Neural progenitor cell (in vitro differentiated cells): ENCODE measurements at regions not wholly inside any gene's neighbourhood (a gene's known extent, or its start where the extent isn't known, plus 50 kb on each side); places are given as distances from the start of the nearest gene placed in this dataset.

Source experiments
- EZH2 ChIP-seq: fragments of 200-600 bp; sonication (generic); IDR thresholded peaks from 2 replicates; pipeline ENCODE4 v1.6.1; 2017; ENCODE audit warnings: antibody characterized with exemption, mild to moderate bottlenecking, moderate library complexity
- TF ChIP-seq, protein P1 (sequence below): fragments of 200-600 bp; sonication (generic); IDR thresholded peaks from 2 replicates; pipeline ENCODE4 v1.5.1; 2017; ENCODE audit warnings: antibody characterized with exemption, mild to moderate bottlenecking

DNA sequence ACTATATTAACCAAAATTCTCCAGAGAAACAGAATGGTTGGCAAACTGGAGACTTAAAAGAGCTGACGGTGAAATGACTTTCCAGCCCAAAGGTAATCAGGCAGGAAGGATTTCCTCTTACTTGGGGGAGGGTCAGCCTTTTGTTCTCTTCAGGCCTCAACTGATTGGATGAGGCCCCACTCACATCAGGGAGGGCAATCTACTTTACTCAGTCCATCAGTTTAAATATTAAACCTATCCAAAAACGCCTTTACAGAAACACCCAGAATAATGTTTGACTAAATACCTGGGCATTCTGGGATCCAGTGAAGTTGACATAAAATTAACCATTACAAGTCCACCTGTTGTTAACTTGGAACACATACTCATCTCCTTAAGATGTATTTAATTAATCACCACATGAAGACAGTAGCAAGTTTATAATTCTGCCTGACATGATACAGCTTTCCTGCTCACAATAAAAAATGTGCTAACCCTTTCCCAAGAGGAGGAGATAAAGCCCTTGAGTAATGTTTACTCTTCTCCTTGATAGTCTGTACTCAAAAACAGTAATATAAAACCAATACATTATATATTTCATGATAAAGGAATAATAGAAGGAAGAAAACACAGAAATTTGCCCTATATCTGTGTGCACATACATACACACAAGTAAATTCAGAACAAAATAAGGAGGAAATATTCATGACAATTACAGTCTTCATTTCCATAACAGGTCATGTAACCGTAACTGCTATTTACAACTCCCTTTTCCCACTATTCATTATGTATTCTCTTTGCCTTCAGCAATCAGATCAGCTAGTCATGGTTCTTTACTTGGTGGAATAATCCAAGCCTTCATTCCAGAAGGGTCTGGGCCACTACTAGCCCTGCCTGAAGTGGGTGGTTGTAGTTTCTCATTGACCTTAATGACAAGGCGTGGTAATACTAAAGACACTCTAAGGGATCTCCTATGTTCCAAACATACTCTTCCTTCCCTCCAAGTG, 107.5 kb upstream of the RUNX1 start:
- TF ChIP-seq, protein P1, sequence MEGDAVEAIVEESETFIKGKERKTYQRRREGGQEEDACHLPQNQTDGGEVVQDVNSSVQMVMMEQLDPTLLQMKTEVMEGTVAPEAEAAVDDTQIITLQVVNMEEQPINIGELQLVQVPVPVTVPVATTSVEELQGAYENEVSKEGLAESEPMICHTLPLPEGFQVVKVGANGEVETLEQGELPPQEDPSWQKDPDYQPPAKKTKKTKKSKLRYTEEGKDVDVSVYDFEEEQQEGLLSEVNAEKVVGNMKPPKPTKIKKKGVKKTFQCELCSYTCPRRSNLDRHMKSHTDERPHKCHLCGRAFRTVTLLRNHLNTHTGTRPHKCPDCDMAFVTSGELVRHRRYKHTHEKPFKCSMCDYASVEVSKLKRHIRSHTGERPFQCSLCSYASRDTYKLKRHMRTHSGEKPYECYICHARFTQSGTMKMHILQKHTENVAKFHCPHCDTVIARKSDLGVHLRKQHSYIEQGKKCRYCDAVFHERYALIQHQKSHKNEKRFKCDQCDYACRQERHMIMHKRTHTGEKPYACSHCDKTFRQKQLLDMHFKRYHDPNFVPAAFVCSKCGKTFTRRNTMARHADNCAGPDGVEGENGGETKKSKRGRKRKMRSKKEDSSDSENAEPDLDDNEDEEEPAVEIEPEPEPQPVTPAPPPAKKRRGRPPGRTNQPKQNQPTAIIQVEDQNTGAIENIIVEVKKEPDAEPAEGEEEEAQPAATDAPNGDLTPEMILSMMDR = no peak
- TF ChIP-seq EZH2 = no peak
